Heart left ventricle (tissue), 13 donors: ENCODE measurements at regions not wholly inside any gene's neighbourhood (a gene's known extent, or its start where the extent isn't known, plus 50 kb on each side); places are given as distances from the start of the nearest gene placed in this dataset.

ENCODE experiments used
- POLR2A ChIP-seq, 2 donors: fragments of 450-650 bp; IDR thresholded peaks; one replicate each; pipeline ENCODE4 v1.6.1; 2017; ENCODE audit warnings: antibody characterized with exemption in 2 of 2, mild to moderate bottlenecking in 2 of 2, moderate library complexity in 2 of 2
- TF ChIP-seq, protein P1 (sequence below), 12 donors: fragments of 200-600 bp; sonication (generic) in 4 of 12; IDR thresholded peaks; one replicate each; pipeline versions ENCODE4 v1.5.0 to v1.8.0; 2018 to 2022; ENCODE audit warnings: antibody characterized with exemption in 12 of 12, mild to moderate bottlenecking in 5 of 12
- donor health status: ischemic (EF 13 %, LVEDD 7.1; RV severe dilation, severe dysfunction).
- donor health status: DM: no; HTN: yes; CAD: no.
- donor health status: DM: no; HTN: no; CAD: no.
- donor health status: ischemic (EF 25% LVEDD 6.9; RV normal size, moderate dysfunction).
- donor health status: ischemic (EF 25% LVEDD 5.7; RV mildly dilated, moderate dysfunction).
- donor health status: ischemic (EF 35%, LVEDD 5.7; RV mildly dilated, moderate dysfunction).
- donor health status: nonischemic (EF 11% LVEDD 7.7; RV severe dilation, severe dysfunction).
- donor health status: DM: yes; HTN: yes; CAD: no.
- donor health status: PGD.
- donor health status: ischemic (EF 29% LVEDD 5.4; RV normal size, mild dysfunction).
- donor health status: nonischemic (EF 23%, LVEDD 6.1; RV moderate dilation, normal function).

DNA sequence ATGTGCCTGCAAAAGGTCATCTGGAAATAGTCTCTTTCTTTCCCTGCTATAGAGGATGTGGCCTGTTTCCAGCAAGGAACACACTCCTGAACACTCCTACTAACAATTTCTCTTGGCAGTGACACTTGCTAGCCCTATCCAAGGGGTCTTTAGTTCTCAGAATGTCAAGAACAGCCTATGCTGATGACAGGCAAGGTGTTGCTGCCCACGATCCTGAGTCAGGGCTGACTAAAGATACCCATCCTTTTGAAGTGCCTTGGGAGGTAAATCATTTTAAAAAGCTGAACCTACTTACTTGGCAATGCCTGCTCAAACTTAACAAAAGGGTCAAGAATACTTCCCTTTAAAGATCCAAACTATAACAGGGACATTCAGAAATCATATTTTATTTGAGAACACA is 1146.4 kb downstream of the VRK1 start:
- TF ChIP-seq, protein P1, sequence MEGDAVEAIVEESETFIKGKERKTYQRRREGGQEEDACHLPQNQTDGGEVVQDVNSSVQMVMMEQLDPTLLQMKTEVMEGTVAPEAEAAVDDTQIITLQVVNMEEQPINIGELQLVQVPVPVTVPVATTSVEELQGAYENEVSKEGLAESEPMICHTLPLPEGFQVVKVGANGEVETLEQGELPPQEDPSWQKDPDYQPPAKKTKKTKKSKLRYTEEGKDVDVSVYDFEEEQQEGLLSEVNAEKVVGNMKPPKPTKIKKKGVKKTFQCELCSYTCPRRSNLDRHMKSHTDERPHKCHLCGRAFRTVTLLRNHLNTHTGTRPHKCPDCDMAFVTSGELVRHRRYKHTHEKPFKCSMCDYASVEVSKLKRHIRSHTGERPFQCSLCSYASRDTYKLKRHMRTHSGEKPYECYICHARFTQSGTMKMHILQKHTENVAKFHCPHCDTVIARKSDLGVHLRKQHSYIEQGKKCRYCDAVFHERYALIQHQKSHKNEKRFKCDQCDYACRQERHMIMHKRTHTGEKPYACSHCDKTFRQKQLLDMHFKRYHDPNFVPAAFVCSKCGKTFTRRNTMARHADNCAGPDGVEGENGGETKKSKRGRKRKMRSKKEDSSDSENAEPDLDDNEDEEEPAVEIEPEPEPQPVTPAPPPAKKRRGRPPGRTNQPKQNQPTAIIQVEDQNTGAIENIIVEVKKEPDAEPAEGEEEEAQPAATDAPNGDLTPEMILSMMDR (IDR thresholded peaks at IDR 0.05), result no peak
- TF ChIP-seq POLR2A (IDR thresholded peaks at IDR 0.05), result no peak
